ENCODE measurements at regions not wholly inside any gene's neighbourhood (a gene's known extent, or its start where the extent isn't known, plus 50 kb on each side); places are given as distances from the start of the nearest gene placed in this dataset.

GRCh38 chr1:209238356-209238755, 345.2 kb upstream of the CAMK1G start:
- TF ChIP-seq CTCF (IDR thresholded peaks at IDR 0.05; ENCODE audit: insufficient read depth, low read length, poor library complexity, severe bottlenecking): no peak
- TF ChIP-seq EZH2phosphoT487 (conservative IDR thresholded peaks at IDR 0.05; ENCODE audit: low read length): no peak

Data from SU-DHL-6 (cell line).